ENCODE measurements at regions not wholly inside any gene's neighbourhood (a gene's known extent, or its start where the extent isn't known, plus 50 kb on each side); places are given as distances from the start of the nearest gene placed in this dataset.

DNA sequence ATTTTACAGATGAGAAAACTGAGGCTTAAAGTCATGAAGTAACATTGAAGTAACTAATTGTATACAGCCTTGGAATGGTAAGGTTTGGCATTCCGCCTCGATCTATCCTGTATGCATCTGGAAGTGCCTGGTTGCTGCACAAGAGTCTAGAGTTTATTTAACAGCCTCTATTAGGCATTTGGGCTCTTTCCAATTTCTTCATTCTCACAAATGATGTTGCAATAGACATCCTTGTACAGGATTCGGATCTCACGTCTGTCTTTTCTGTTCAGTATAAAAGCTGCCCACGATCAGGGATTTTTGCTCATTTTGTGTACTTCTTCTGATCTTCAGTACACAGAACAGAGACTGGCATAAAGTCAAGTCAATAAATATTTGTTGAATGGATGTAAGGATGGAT, 100.5 kb downstream of the AIPL1 start (continued):
- TF ChIP-seq, protein P1, sequence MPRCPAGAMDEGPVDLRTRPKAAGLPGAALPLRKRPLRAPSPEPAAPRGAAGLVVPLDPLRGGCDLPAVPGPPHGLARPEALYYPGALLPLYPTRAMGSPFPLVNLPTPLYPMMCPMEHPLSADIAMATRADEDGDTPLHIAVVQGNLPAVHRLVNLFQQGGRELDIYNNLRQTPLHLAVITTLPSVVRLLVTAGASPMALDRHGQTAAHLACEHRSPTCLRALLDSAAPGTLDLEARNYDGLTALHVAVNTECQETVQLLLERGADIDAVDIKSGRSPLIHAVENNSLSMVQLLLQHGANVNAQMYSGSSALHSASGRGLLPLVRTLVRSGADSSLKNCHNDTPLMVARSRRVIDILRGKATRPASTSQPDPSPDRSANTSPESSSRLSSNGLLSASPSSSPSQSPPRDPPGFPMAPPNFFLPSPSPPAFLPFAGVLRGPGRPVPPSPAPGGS (IDR thresholded peaks at IDR 0.05; ENCODE audit: borderline replicate concordance, insufficient read depth, low read depth, low read length, poor library complexity, severe bottlenecking): no peak
- no peak for TF ChIP-seq NBN (IDR thresholded peaks at IDR 0.05)
- TF ChIP-seq POU2F2 (IDR thresholded peaks at IDR 0.05; ENCODE audit: borderline replicate concordance, low read depth, low read length): no peak
- no peak for TF ChIP-seq MYC (IDR thresholded peaks at IDR 0.05; ENCODE audit: insufficient read depth, insufficient read length, insufficient replicate concordance, low read length, severe bottlenecking)

DNA sequence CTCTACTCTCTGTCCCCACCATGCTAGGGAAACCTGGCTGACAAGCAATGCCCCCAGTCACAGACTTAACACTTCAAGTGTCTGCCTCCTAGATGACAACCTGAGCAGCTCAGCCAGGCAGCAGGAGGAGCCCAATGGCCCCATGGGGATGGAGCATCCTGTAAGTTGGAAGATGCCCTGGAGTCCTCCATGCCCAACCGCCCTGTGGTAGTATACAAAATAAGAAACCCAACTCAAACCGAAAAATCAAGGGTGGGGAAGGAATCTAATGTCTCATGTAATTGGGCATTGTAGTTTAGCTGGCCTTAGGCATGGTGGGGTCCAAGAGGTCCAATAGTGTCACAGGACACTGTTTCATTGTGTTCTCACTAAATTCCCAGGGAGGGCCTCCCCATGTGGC, 104.0 kb downstream of the AIPL1 start:
- DNase-seq (ENCODE audit: low read depth, low spot score) (no peak), FAIRE-seq (no peak), ATAC-seq (no peak)
- no peaks in the 10 kb centered on the region for H3K4me1 ChIP-seq (ENCODE audit: control insufficient read depth, insufficient read depth, low read length)
- ChIA-PET CTCF (no interaction called here), SMC1A (ENCODE audit: uncharacterized antibody, unreplicated experiment) (no interaction called here), RAD21 (ENCODE audit: unreplicated experiment) (no interaction called here), POLR2A (no interaction called here)
- WGBS (ENCODE audit: insufficient coverage, insufficient replicate concordance, low lambda C conversion rate, missing lambda C conversion rate): 3% methylated on average over 2 of the region's 2 CpGs
- no peak overlapping the region for H3K4me2 ChIP-seq (ENCODE audit: control insufficient read depth, insufficient read depth)
- H3K79me2 ChIP-seq (ENCODE audit: control insufficient read depth, insufficient read depth, low read length): no peaks in the 10 kb centered on the region
- H3K4me3 ChIP-seq: no peak overlapping the region
- H3K27ac ChIP-seq (ENCODE audit: control insufficient read depth, insufficient read depth): no peak overlapping the region
- H3K9me3 ChIP-seq (replicated peaks; ENCODE audit: control insufficient read depth, insufficient read depth, low read length): no peaks in the 10 kb centered on the region
- intact Hi-C loops (cut with micrococcal nuclease; ENCODE audit: unreplicated experiment): no loop called here
- in situ Hi-C loops (cut with MboI): no loop called here
- H3K36me3 ChIP-seq (ENCODE audit: control insufficient read depth in 2 of 2, insufficient read depth in 2 of 2, low read length in 1 of 2): no peaks in the 10 kb centered on the region
- no TSS peak for BruUV-seq (replicated peaks)
- H2AFZ ChIP-seq (ENCODE audit: control insufficient read depth, low read depth, low read length): no peak overlapping the region
- H3K27me3 ChIP-seq (replicated peaks in 1 of 2; ENCODE audit: control insufficient read depth in 2 of 2, insufficient read depth in 2 of 2, low read length in 1 of 2): peaks cover 0 to 3% of the 10 kb centered on the region in 2 experiments; a peak in 1 of 4 replicates
- H4K20me1 ChIP-seq (ENCODE audit: control insufficient read depth, insufficient read depth): no peaks in the 10 kb centered on the region
- H3K9ac ChIP-seq (ENCODE audit: control insufficient read depth, insufficient read depth, low read length): no peak overlapping the region
- no peak for TF ChIP-seq EP300 (IDR thresholded peaks at IDR 0.05; ENCODE audit: borderline replicate concordance in 1 of 2, control insufficient read depth in 1 of 2, low read depth in 2 of 2, low read length in 2 of 2)
- TF ChIP-seq, protein P2, sequence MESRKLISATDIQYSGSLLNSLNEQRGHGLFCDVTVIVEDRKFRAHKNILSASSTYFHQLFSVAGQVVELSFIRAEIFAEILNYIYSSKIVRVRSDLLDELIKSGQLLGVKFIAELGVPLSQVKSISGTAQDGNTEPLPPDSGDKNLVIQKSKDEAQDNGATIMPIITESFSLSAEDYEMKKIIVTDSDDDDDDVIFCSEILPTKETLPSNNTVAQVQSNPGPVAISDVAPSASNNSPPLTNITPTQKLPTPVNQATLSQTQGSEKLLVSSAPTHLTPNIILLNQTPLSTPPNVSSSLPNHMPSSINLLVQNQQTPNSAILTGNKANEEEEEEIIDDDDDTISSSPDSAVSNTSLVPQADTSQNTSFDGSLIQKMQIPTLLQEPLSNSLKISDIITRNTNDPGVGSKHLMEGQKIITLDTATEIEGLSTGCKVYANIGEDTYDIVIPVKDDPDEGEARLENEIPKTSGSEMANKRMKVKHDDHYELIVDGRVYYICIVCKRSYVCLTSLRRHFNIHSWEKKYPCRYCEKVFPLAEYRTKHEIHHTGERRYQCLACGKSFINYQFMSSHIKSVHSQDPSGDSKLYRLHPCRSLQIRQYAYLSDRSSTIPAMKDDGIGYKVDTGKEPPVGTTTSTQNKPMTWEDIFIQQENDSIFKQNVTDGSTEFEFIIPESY (IDR thresholded peaks at IDR 0.05): no peak
- no peak for TF ChIP-seq HDGF (IDR thresholded peaks at IDR 0.05)
- no peak for TF ChIP-seq CHD2 (IDR thresholded peaks at IDR 0.05; ENCODE audit: borderline replicate concordance, low read depth, low read length)
- no peak for TF ChIP-seq SMAD5 (IDR thresholded peaks at IDR 0.05; ENCODE audit: low read depth)
